Amniotic epithelial cell (primary cell): ENCODE measurements at regions not wholly inside any gene's neighbourhood (a gene's known extent, or its start where the extent isn't known, plus 50 kb on each side); places are given as distances from the start of the nearest gene placed in this dataset.
"Not testable (repeated sequence)": the region's sequence is repeated elsewhere in the genome, so short reads cannot be mapped to it uniquely, and the experiment has no call there.

Experiments
- DNase-seq: peaks from one replicate; pipeline ENCODE4 v3.0.0-alpha.2; 2010; ENCODE audit warnings: low read depth

- DNase-seq, result peak; percentile 90
These were observed 326.4 kb downstream of the DCHS2 start for GRCh38 chr4:154164931-154165839.

- DNase-seq, result no peak
These were observed 330.9 kb downstream of the DCHS2 start for GRCh38 chr4:154160519-154161301.

DNA sequence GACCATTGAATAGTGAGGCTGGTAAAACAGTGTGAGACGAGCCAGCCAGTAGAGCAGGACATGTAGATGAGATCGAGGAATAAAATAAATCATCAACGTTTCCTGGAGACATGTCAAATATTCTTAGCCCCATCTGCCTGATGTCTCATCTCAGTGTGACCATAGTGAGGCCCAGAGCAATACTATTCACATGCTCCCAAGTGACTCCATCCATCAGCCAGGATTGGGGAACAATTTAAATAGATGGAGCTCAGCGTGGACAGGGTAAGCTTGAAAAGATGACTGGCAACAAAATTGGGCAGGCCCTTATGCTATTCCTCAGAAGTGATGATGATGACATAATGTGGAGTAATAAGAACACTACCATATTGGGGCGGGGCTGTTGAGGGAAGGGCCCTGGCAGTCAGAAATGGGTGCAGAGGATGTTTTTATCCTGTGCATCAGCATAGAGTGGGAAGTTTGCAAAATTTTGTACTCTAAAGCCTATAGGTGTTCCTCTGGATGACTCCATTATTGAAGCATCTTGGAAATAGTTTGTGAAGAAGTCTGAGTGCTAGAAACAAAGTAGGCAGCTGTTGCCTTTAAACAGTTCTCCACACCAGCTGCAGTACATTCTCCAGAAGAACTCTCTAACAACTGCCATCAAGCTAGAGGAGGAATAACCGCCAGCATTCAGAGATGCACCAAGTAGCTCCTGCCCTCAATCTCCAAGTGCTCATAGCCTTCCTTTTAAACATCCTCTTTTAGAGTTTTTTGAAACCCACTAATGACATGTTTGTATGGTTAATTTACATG is 333.0 kb downstream of the DCHS2 start:
- DNase-seq, result no peak

DNA sequence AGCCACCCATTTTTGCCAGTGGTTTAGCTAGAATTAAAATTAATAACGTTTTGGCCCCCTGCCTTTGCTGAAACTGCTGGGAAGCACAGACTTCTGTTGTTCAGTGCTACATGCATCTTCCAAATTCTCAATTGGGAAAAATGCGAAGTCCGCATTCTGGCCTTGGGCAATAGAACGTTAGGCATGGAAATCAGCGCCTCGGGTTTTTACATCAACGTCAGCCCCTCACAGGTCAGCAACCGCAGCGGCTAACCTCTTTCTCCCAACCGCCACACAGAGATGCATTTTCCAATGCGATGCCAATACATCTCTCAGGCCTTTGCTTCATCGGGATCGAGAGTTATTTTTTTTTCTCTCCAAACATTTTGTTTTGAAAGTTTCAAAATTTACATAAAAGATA is 339.1 kb downstream of the DCHS2 start:
- DNase-seq, result no peak

- not testable (repeated sequence) for DNase-seq
These were observed 342.4 kb downstream of the DCHS2 start for GRCh38 chr4:154149236-154149635.

GRCh38 chr4:154143720-154144119 is 347.9 kb downstream of the DCHS2 start:
- no peak for DNase-seq

GRCh38 chr4:154142664-154143063 is 348.9 kb downstream of the DCHS2 start:
- DNase-seq, result no peak

- DNase-seq, result no peak
These were observed 350.7 kb downstream of the DCHS2 start for GRCh38 chr4:154140869-154141268.

- no peak for DNase-seq
These were observed 348.5 kb upstream of the SFRP2 start for GRCh38 chr4:154137320-154137905.

DNA sequence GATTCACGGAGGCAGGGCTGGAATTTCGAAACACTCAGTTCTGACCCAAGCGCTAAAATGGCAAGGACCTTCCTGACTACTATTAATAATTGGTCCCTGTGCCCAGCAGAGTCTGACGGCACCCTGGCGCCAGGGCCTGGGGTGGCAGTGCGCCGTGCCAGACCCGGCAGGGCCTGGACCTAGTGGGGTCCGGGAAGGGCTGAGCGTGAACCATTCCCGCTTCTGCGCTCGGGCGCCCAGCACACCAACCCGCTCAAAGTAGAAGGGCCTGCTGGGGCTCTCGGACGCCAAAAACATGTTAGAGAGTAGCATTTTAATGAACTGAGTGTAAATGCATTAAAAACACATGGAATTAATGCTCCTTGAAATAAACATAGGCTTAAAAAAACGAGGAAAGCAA is 346.7 kb upstream of the SFRP2 start:
- no peak for DNase-seq

- DNase-seq, result no peak
These were observed 343.5 kb upstream of the SFRP2 start for GRCh38 chr4:154132406-154132805.

- no peak for DNase-seq
These were observed 337.4 kb upstream of the SFRP2 start for GRCh38 chr4:154126276-154126675.

GRCh38 chr4:154125340-154125739 is 336.5 kb upstream of the SFRP2 start:
- no peak for DNase-seq

GRCh38 chr4:154124539-154125255 is 335.8 kb upstream of the SFRP2 start:
- peak; percentile 28 for DNase-seq

- DNase-seq, result no peak
These were observed 335.0 kb upstream of the SFRP2 start for GRCh38 chr4:154123897-154124296.

GRCh38 chr4:154120690-154121345 is 331.9 kb upstream of the SFRP2 start:
- no peak for DNase-seq

GRCh38 chr4:154120006-154120676 is 331.3 kb upstream of the SFRP2 start:
- DNase-seq, result no peak

DNA sequence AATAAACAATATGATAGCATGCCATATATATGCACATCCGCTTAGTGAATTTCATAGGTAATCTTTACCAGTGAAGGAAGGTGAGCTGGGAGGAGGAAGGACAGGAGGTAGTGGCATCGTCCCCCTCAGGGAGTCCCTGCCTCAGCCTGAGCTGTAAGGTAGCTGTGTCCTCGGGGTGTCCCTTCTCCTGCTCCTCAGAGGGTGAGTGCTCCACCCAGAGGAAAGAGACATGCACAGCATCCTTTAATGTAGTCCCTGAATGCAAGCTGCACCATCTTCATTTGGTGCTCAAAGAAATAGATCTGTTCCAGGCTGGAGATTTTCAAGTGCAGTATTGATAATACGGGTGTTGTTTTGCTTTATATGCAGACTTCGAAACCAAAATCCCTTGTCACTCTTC is 330.4 kb upstream of the SFRP2 start:
- no peak for DNase-seq

DNA sequence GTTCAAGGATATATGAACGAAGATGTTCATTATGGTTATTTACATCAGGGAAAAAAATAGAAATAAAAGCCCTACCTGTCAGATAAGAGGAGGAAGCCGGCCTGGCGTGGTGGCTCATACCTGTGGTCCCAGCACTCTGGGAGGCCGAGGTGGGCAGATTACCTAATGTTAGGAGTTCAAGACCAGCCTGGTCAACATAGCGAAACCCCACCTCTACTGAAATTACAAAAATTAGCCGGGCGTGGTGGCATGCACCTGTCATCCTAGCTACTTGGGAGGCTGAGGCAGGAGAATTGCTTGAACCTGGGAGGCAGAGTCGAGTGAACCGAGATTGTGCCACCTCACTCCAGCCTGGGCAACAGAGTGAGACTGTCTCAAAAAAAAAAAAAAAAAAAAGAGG is 328.8 kb upstream of the SFRP2 start:
- not testable (repeated sequence) for DNase-seq

DNA sequence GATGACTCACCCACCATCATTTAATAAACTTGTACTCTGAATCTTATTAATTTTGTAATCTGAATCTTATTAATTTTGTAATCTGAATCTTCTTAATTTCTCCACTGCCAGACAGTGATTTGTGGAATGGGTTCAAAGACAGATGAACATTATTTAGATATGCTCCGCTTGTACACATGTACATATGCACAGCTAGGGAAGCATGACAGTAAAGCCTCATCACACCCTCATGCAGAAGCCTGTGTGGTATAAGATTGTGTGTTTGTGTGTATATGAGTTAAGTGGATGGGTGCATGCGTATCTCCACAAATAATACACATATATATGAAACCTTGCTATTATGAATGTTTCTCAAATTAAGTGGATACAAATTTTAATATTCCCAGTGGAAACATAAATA is 318.5 kb upstream of the SFRP2 start:
- DNase-seq, result no peak
